ENCODE measurements at regions not wholly inside any gene's neighbourhood (a gene's known extent, or its start where the extent isn't known, plus 50 kb on each side); places are given as distances from the start of the nearest gene placed in this dataset.

DNA sequence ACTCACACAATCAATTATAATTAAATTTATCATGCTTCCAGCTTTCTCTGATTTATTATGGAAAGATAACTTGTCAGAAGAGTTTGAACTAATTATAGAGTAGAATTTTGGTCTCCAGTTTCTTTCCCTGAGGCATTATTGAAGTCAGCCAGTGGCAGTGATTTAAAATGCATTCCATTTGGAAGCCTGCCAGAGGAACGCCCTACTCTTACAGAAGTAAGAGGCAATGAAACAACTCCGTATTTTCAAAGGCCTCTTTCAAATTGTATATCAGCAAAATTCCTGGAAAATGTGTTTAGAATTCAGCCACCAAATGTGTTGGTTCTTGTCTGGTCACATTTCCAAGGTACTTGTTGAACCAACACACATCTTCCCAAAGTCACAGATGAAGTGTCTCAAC, 640.9 kb downstream of the SEMA5A start:
- TF ChIP-seq, protein P1, sequence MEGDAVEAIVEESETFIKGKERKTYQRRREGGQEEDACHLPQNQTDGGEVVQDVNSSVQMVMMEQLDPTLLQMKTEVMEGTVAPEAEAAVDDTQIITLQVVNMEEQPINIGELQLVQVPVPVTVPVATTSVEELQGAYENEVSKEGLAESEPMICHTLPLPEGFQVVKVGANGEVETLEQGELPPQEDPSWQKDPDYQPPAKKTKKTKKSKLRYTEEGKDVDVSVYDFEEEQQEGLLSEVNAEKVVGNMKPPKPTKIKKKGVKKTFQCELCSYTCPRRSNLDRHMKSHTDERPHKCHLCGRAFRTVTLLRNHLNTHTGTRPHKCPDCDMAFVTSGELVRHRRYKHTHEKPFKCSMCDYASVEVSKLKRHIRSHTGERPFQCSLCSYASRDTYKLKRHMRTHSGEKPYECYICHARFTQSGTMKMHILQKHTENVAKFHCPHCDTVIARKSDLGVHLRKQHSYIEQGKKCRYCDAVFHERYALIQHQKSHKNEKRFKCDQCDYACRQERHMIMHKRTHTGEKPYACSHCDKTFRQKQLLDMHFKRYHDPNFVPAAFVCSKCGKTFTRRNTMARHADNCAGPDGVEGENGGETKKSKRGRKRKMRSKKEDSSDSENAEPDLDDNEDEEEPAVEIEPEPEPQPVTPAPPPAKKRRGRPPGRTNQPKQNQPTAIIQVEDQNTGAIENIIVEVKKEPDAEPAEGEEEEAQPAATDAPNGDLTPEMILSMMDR (IDR thresholded peaks at IDR 0.05; ENCODE audit: extremely low read depth in 1 of 2, insufficient read depth in 1 of 2, low read depth in 1 of 2, low read length in 2 of 2), result no peak
- TF ChIP-seq POLR2AphosphoS5 (IDR thresholded peaks at IDR 0.05; ENCODE audit: insufficient read depth, low read depth, low read length) (no peak), FOS (IDR thresholded peaks at IDR 0.05; ENCODE audit: borderline replicate concordance, insufficient read depth, low read length) (no peak), POLR2A (IDR thresholded peaks at IDR 0.05; ENCODE audit: low read depth, low read length) (no peak)

All from endothelial cell of umbilical vein (primary cell).